ENCODE measurements at regions not wholly inside any gene's neighbourhood (a gene's known extent, or its start where the extent isn't known, plus 50 kb on each side); places are given as distances from the start of the nearest gene placed in this dataset.

DNA sequence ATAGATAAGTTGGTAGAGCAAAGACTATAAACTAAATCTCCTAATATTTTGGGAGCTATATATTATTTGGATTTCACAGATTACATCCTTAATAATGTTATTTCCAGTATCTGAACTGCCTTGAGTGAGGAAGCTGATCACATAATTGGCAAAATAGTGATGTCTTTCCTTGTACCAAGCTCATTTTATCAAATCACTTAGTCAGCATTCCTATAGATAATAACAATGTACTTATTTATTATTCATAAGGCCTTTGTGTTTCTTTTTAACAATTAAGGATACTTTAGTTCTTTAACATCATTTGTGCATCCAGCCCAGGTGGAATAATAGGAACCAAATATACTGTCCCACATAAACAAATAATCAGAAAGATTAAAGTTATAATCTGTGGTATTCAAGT lies 1093.6 kb downstream of the PCDH18 start:
- Mint-ChIP-seq H3K9me3 (peaks cover 0 to 7% (median 2%) of the 10 kb centered on the region in 7 donors), H3K27me3 (ENCODE audit: low read depth in 3 of 3) (no peaks in the 10 kb centered on the region), H3K27ac (no peak overlapping the region), H3K4me3 (no peak overlapping the region), H3K4me1 (no peaks in the 10 kb centered on the region), H3K36me3 (no peaks in the 10 kb centered on the region)
- no peak overlapping the region for H3K4me3 ChIP-seq (replicated peaks in 1 of 3; ENCODE audit: low read depth in 2 of 3, low read length in 3 of 3)
- no peak overlapping the region for H3K27ac ChIP-seq (ENCODE audit: low read depth in 1 of 2, low read length in 2 of 2)
- no peak for DNase-seq
- no peaks in the 10 kb centered on the region for H3K36me3 ChIP-seq (replicated peaks in 1 of 2; ENCODE audit: control insufficient read depth in 1 of 2, insufficient read depth in 2 of 2, low read length in 2 of 2)
- H3K79me2 ChIP-seq (ENCODE audit: insufficient read depth, low read length), result no peaks in the 10 kb centered on the region
- intact Hi-C loops (cut with micrococcal nuclease), result no loop called here
- no peak overlapping the region for H3K9ac ChIP-seq (ENCODE audit: insufficient read depth, low read length, poor library complexity, severe bottlenecking)
- H2AFZ ChIP-seq (ENCODE audit: insufficient read depth, low read depth, low read length, poor library complexity, severe bottlenecking), result no peak overlapping the region
- peaks cover 0 to 11% of the 10 kb centered on the region in 2 donors for H3K9me3 ChIP-seq (replicated peaks in 1 of 2; ENCODE audit: control insufficient read depth in 1 of 2, insufficient read depth in 1 of 2, low read length in 2 of 2)
- H4K20me1 ChIP-seq (ENCODE audit: insufficient read depth, low read length), result no peaks in the 10 kb centered on the region
- no peaks in the 10 kb centered on the region for H3K4me1 ChIP-seq (ENCODE audit: control insufficient read depth in 1 of 2, insufficient read depth in 2 of 2, low read length in 2 of 2)
- no peak overlapping the region for H3K4me2 ChIP-seq (replicated peaks; ENCODE audit: extremely low read depth, low read length, poor library complexity, severe bottlenecking)
- TF ChIP-seq, protein P1, sequence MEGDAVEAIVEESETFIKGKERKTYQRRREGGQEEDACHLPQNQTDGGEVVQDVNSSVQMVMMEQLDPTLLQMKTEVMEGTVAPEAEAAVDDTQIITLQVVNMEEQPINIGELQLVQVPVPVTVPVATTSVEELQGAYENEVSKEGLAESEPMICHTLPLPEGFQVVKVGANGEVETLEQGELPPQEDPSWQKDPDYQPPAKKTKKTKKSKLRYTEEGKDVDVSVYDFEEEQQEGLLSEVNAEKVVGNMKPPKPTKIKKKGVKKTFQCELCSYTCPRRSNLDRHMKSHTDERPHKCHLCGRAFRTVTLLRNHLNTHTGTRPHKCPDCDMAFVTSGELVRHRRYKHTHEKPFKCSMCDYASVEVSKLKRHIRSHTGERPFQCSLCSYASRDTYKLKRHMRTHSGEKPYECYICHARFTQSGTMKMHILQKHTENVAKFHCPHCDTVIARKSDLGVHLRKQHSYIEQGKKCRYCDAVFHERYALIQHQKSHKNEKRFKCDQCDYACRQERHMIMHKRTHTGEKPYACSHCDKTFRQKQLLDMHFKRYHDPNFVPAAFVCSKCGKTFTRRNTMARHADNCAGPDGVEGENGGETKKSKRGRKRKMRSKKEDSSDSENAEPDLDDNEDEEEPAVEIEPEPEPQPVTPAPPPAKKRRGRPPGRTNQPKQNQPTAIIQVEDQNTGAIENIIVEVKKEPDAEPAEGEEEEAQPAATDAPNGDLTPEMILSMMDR (IDR thresholded peaks at IDR 0.05), result no peak
- H3K27me3 ChIP-seq (ENCODE audit: control insufficient read depth in 2 of 2, insufficient read depth in 2 of 2, low read length in 2 of 2), result no peaks in the 10 kb centered on the region

GRCh38 chr4:136424052-136424451 lies 1108.2 kb downstream of the PCDH18 start:
- Histone ChIP-seq H3K36me3 (replicated peaks in 1 of 2; ENCODE audit: control insufficient read depth in 1 of 2, insufficient read depth in 2 of 2, low read length in 2 of 2) (no peaks in the 10 kb centered on the region), H3K79me2 (ENCODE audit: insufficient read depth, low read length) (no peaks in the 10 kb centered on the region), H3K4me1 (ENCODE audit: control insufficient read depth in 1 of 2, insufficient read depth in 2 of 2, low read length in 2 of 2) (no peaks in the 10 kb centered on the region), H2AFZ (ENCODE audit: insufficient read depth, low read depth, low read length, poor library complexity, severe bottlenecking) (no peak overlapping the region), H3K9ac (ENCODE audit: insufficient read depth, low read length, poor library complexity, severe bottlenecking) (no peak overlapping the region), H3K27ac (ENCODE audit: low read depth in 1 of 2, low read length in 2 of 2) (no peak overlapping the region), H3K4me3 (replicated peaks in 1 of 3; ENCODE audit: low read depth in 2 of 3, low read length in 3 of 3) (no peak overlapping the region), H3K4me2 (replicated peaks; ENCODE audit: extremely low read depth, low read length, poor library complexity, severe bottlenecking) (no peak overlapping the region), H3K27me3 (ENCODE audit: control insufficient read depth in 2 of 2, insufficient read depth in 2 of 2, low read length in 2 of 2) (no peaks in the 10 kb centered on the region), H4K20me1 (ENCODE audit: insufficient read depth, low read length) (no peaks in the 10 kb centered on the region), H3K9me3 (replicated peaks in 1 of 2; ENCODE audit: control insufficient read depth in 1 of 2, insufficient read depth in 1 of 2, low read length in 2 of 2) (no peaks in the 10 kb centered on the region)
- intact Hi-C loops (cut with micrococcal nuclease), result no loop called here
- H3K4me3 Mint-ChIP-seq, result no peak overlapping the region
- H3K4me1 Mint-ChIP-seq, result no peaks in the 10 kb centered on the region
- H3K36me3 Mint-ChIP-seq, result no peaks in the 10 kb centered on the region
- DNase-seq, result no peak
- peaks cover 0 to 2% (median 0%) of the 10 kb centered on the region in 3 donors for H3K27me3 Mint-ChIP-seq (ENCODE audit: low read depth in 3 of 3)
- TF ChIP-seq, protein P1 (IDR thresholded peaks at IDR 0.05), result no peak
- no peak overlapping the region for H3K27ac Mint-ChIP-seq
- peaks cover 0 to 3% (median 0%) of the 10 kb centered on the region in 7 donors for H3K9me3 Mint-ChIP-seq
